ENCODE measurements at regions not wholly inside any gene's neighbourhood (a gene's known extent, or its start where the extent isn't known, plus 50 kb on each side); places are given as distances from the start of the nearest gene placed in this dataset.

DNA sequence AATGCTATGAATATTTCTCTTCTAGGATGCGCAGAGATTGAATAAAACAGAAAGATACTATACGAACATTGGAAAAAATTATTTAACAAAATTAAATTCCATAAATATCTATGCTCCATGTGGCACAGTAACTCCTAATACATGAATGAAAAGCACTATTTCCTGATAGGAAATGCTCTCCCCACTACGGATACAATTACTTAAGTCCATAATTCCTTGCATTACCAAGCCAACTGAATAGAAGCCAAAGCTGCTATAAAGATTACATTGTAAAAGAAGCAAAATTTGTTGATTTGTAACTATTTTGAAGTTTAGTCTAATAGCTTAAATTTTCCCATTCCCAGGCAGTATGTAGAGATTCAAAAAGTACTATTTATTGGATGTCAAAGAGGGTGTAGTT, 61.8 kb upstream of the SNX2 start (continued):
- no peak for TF ChIP-seq OVOL3 (tag by site-specific recombination; IDR thresholded peaks at IDR 0.05)
- TF ChIP-seq ZFP69B (tag by site-specific recombination; IDR thresholded peaks at IDR 0.05): no peak
- TF ChIP-seq, protein P1, sequence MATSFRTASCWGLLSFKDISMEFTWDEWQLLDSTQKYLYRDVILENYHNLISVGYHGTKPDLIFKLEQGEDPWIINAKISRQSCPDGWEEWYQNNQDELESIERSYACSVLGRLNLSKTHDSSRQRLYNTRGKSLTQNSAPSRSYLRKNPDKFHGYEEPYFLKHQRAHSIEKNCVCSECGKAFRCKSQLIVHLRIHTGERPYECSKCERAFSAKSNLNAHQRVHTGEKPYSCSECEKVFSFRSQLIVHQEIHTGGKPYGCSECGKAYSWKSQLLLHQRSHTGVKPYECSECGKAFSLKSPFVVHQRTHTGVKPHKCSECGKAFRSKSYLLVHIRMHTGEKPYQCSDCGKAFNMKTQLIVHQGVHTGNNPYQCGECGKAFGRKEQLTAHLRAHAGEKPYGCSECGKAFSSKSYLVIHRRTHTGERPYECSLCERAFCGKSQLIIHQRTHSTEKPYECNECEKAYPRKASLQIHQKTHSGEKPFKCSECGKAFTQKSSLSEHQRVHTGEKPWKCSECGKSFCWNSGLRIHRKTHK (tag by site-specific recombination; IDR thresholded peaks at IDR 0.05): no peak
- TF ChIP-seq, protein P2, sequence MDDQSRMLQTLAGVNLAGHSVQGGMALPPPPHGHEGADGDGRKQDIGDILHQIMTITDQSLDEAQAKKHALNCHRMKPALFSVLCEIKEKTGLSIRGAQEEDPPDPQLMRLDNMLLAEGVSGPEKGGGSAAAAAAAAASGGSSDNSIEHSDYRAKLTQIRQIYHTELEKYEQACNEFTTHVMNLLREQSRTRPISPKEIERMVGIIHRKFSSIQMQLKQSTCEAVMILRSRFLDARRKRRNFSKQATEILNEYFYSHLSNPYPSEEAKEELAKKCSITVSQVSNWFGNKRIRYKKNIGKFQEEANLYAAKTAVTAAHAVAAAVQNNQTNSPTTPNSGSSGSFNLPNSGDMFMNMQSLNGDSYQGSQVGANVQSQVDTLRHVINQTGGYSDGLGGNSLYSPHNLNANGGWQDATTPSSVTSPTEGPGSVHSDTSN (CRISPR knock-in tag; IDR thresholded peaks at IDR 0.05): no peak
- TF ChIP-seq RBAK (tag by site-specific recombination; IDR thresholded peaks at IDR 0.05): no peak
- no peak for TF ChIP-seq ZNF302 (tag by site-specific recombination; IDR thresholded peaks at IDR 0.05; ENCODE audit: low read depth)
- TF ChIP-seq, protein P3, sequence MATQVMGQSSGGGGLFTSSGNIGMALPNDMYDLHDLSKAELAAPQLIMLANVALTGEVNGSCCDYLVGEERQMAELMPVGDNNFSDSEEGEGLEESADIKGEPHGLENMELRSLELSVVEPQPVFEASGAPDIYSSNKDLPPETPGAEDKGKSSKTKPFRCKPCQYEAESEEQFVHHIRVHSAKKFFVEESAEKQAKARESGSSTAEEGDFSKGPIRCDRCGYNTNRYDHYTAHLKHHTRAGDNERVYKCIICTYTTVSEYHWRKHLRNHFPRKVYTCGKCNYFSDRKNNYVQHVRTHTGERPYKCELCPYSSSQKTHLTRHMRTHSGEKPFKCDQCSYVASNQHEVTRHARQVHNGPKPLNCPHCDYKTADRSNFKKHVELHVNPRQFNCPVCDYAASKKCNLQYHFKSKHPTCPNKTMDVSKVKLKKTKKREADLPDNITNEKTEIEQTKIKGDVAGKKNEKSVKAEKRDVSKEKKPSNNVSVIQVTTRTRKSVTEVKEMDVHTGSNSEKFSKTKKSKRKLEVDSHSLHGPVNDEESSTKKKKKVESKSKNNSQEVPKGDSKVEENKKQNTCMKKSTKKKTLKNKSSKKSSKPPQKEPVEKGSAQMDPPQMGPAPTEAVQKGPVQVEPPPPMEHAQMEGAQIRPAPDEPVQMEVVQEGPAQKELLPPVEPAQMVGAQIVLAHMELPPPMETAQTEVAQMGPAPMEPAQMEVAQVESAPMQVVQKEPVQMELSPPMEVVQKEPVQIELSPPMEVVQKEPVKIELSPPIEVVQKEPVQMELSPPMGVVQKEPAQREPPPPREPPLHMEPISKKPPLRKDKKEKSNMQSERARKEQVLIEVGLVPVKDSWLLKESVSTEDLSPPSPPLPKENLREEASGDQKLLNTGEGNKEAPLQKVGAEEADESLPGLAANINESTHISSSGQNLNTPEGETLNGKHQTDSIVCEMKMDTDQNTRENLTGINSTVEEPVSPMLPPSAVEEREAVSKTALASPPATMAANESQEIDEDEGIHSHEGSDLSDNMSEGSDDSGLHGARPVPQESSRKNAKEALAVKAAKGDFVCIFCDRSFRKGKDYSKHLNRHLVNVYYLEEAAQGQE (tag by site-specific recombination; IDR thresholded peaks at IDR 0.05): no peak
- TF ChIP-seq ZNF768 (tag by site-specific recombination; IDR thresholded peaks at IDR 0.05): no peak
- TF ChIP-seq, protein P4, sequence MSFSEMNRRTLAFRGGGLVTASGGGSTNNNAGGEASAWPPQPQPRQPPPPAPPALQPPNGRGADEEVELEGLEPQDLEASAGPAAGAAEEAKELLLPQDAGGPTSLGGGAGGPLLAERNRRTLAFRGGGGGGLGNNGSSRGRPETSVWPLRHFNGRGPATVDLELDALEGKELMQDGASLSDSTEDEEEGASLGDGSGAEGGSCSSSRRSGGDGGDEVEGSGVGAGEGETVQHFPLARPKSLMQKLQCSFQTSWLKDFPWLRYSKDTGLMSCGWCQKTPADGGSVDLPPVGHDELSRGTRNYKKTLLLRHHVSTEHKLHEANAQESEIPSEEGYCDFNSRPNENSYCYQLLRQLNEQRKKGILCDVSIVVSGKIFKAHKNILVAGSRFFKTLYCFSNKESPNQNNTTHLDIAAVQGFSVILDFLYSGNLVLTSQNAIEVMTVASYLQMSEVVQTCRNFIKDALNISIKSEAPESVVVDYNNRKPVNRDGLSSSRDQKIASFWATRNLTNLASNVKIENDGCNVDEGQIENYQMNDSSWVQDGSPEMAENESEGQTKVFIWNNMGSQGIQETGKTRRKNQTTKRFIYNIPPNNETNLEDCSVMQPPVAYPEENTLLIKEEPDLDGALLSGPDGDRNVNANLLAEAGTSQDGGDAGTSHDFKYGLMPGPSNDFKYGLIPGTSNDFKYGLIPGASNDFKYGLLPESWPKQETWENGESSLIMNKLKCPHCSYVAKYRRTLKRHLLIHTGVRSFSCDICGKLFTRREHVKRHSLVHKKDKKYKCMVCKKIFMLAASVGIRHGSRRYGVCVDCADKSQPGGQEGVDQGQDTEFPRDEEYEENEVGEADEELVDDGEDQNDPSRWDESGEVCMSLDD (tag by site-specific recombination; IDR thresholded peaks at IDR 0.05): no peak
- TF ChIP-seq PRDM1 (tag by site-specific recombination; IDR thresholded peaks at IDR 0.05): no peak

DNA sequence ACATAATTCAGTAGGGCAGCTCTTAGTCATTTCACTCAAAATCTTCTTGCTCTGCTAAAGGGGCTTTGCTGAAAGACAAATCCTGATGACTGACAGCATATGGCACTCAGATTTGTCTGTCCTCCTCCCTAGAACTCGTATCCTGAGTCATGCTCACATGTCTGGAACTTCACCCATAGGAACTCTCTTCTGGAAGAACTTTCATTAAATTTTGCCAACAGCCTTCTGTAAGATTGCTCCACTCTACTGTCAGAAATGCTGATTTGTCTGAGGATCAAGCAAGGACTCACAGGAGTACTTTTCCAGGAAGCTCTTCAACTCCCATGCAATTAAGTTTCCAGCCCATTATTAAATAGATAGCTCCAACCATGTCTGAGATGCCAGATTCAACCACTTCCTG, 59.8 kb upstream of the SNX2 start:
- Histone ChIP-seq H3K4me1 (ENCODE audit: control insufficient read depth, insufficient read depth, low read length) (no peaks in the 10 kb centered on the region), H3K27ac (ENCODE audit: extremely low read depth, low read depth, low read length) (no peak overlapping the region), H3K4me3 (ENCODE audit: low read depth, low read length) (no peak overlapping the region), H3K36me3 (ENCODE audit: control insufficient read depth in 2 of 2, insufficient read depth in 1 of 2, low read length in 2 of 2) (no peaks in the 10 kb centered on the region), H3K9me3 (ENCODE audit: control insufficient read depth, insufficient read depth, low read depth, low read length) (no peaks in the 10 kb centered on the region)
- POLR2A ChIA-PET: no interaction called here
- CTCF ChIA-PET: interaction anchor here (0.8 to 1.3 kb wide), 2 partner anchors 8 to 11 kb away, joined by 4 read pairs; no protein-coding TSS in a partner anchor
- TF ChIP-seq, protein P5, sequence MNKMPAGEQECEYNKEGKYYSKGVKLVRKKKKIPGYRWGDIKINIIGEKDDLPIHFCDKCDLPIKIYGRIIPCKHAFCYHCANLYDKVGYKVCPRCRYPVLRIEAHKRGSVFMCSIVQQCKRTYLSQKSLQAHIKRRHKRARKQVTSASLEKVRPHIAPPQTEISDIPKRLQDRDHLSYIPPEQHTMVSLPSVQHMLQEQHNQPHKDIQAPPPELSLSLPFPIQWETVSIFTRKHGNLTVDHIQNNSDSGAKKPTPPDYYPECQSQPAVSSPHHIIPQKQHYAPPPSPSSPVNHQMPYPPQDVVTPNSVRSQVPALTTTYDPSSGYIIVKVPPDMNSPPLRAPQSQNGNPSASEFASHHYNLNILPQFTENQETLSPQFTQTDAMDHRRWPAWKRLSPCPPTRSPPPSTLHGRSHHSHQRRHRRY (tag by site-specific recombination; IDR thresholded peaks at IDR 0.05): no peak
- TF ChIP-seq HOXA7 (CRISPR knock-in tag; IDR thresholded peaks at IDR 0.05; ENCODE audit: borderline replicate concordance) (no peak), KLF16 (tag by site-specific recombination; IDR thresholded peaks at IDR 0.05) (no peak), ZBTB48 (tag by site-specific recombination; IDR thresholded peaks at IDR 0.05) (no peak), ZNF391 (tag by site-specific recombination; IDR thresholded peaks at IDR 0.05; ENCODE audit: borderline replicate concordance, low read depth) (no peak), OVOL3 (tag by site-specific recombination; IDR thresholded peaks at IDR 0.05) (no peak), ZNF792 (tag by site-specific recombination; IDR thresholded peaks at IDR 0.05) (no peak), ZSCAN16 (tag by site-specific recombination; IDR thresholded peaks at IDR 0.05) (no peak), ZBTB7A (tag by site-specific recombination; IDR thresholded peaks at IDR 0.05; ENCODE audit: low read depth) (no peak), ZNF112 (tag by site-specific recombination; IDR thresholded peaks at IDR 0.05) (no peak), SALL2 (tag by site-specific recombination; IDR thresholded peaks at IDR 0.05; ENCODE audit: borderline replicate concordance) (no peak)
- TF ChIP-seq, protein P6, sequence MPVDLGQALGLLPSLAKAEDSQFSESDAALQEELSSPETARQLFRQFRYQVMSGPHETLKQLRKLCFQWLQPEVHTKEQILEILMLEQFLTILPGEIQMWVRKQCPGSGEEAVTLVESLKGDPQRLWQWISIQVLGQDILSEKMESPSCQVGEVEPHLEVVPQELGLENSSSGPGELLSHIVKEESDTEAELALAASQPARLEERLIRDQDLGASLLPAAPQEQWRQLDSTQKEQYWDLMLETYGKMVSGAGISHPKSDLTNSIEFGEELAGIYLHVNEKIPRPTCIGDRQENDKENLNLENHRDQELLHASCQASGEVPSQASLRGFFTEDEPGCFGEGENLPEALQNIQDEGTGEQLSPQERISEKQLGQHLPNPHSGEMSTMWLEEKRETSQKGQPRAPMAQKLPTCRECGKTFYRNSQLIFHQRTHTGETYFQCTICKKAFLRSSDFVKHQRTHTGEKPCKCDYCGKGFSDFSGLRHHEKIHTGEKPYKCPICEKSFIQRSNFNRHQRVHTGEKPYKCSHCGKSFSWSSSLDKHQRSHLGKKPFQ (tag by site-specific recombination; IDR thresholded peaks at IDR 0.05): no peak
- TF ChIP-seq, protein P7, sequence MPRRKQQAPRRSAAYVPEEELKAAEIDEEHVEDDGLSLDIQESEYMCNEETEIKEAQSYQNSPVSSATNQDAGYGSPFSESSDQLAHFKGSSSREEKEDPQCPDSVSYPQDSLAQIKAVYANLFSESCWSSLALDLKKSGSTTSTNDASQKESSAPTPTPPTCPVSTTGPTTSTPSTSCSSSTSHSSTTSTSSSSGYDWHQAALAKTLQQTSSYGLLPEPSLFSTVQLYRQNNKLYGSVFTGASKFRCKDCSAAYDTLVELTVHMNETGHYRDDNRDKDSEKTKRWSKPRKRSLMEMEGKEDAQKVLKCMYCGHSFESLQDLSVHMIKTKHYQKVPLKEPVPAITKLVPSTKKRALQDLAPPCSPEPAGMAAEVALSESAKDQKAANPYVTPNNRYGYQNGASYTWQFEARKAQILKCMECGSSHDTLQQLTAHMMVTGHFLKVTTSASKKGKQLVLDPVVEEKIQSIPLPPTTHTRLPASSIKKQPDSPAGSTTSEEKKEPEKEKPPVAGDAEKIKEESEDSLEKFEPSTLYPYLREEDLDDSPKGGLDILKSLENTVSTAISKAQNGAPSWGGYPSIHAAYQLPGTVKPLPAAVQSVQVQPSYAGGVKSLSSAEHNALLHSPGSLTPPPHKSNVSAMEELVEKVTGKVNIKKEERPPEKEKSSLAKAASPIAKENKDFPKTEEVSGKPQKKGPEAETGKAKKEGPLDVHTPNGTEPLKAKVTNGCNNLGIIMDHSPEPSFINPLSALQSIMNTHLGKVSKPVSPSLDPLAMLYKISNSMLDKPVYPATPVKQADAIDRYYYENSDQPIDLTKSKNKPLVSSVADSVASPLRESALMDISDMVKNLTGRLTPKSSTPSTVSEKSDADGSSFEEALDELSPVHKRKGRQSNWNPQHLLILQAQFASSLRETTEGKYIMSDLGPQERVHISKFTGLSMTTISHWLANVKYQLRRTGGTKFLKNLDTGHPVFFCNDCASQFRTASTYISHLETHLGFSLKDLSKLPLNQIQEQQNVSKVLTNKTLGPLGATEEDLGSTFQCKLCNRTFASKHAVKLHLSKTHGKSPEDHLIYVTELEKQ (tag by site-specific recombination; IDR thresholded peaks at IDR 0.05; ENCODE audit: borderline replicate concordance): no peak

All from HEK293 (cell line).